GM23248 (cell line): ENCODE measurements at regions not wholly inside any gene's neighbourhood (a gene's known extent, or its start where the extent isn't known, plus 50 kb on each side); places are given as distances from the start of the nearest gene placed in this dataset.

Source experiments
- EZH2 ChIP-seq: fragments of 200-600 bp; sonication (generic); IDR thresholded peaks from 2 replicates; pipeline ENCODE4 v1.6.1; 2018; ENCODE audit warnings: antibody characterized with exemption, mild to moderate bottlenecking; ENCODE audit not compliant: insufficient read depth, poor library complexity, severe bottlenecking
- EZH2phosphoT487 ChIP-seq: fragments of 200-600 bp; sonication (generic); IDR thresholded peaks from 2 replicates; pipeline ENCODE4 v1.6.1; 2018; ENCODE audit warnings: antibody characterized with exemption, moderate library complexity, mild to moderate bottlenecking, low read depth; ENCODE audit not compliant: insufficient read depth

- TF ChIP-seq EZH2phosphoT487 (no peak), EZH2 (no peak)
Measured at GRCh38 chr20:55097621-55098020, 622.2 kb downstream of the DOK5 start.
